SU-DHL-6 (cell line): ENCODE measurements at regions not wholly inside any gene's neighbourhood (a gene's known extent, or its start where the extent isn't known, plus 50 kb on each side); places are given as distances from the start of the nearest gene placed in this dataset.

Experiments used
- H2AFZ ChIP-seq: fragments of 200-600 bp; sonication (generic); 2 replicates; pipeline ENCODE4 v1.6.1; 2014; ENCODE audit warnings: low read depth, mild to moderate bottlenecking, moderate library complexity, mixed read lengths, antibody characterized with exemption, low read length; ENCODE audit not compliant: severe bottlenecking
- H3F3A ChIP-seq: fragments of 200-600 bp; shearing (Covaris generic); 2 replicates; pipeline ENCODE4 v1.6.0; 2016; ENCODE audit warnings: antibody characterized with exemption, mild to moderate bottlenecking; ENCODE audit not compliant: insufficient read depth
- H3K27ac ChIP-seq: fragments of 200-600 bp; sonication (generic); 2 replicates; pipeline ENCODE4 v1.5.1; 2016; ENCODE audit warnings: low read depth, mild to moderate bottlenecking, low read length, moderate library complexity, mixed read lengths
- H3K27me3 ChIP-seq: fragments of 200-600 bp; sonication (generic), shearing (Covaris generic); 2 replicates; pipeline ENCODE4 v1.6.0; 2014; ENCODE audit warnings: mild to moderate bottlenecking, low read length
- H3K36me3 ChIP-seq: fragments of 200-600 bp; sonication (generic); 2 replicates; pipeline ENCODE4 v1.6.1; 2014; ENCODE audit warnings: mild to moderate bottlenecking, low read length, mixed read lengths
- H3K4me2 ChIP-seq: fragments of 300-600, 200-600 bp; shearing (Covaris generic), sonication (generic); 2 replicates; pipeline ENCODE4 v1.6.0; 2014; ENCODE audit warnings: low read length, low read depth, mild to moderate bottlenecking; ENCODE audit not compliant: poor library complexity, severe bottlenecking
- H3K4me3 ChIP-seq: fragments of 200-600 bp; sonication (generic); 2 replicates; pipeline ENCODE4 v1.5.1; 2014; ENCODE audit warnings: antibody characterized with exemption, low read length, mild to moderate bottlenecking, mixed read lengths; ENCODE audit not compliant: insufficient read depth, poor library complexity, severe bottlenecking
- H3K79me2 ChIP-seq: fragments of 200-600 bp; sonication (generic); 2 replicates; pipeline ENCODE4 v1.6.1; 2014; ENCODE audit warnings: mild to moderate bottlenecking, low read length, moderate library complexity; ENCODE audit not compliant: insufficient read depth
- H3K9ac ChIP-seq: fragments of 200-600 bp; sonication (generic); 2 replicates; pipeline ENCODE4 v1.7.0; 2014; ENCODE audit warnings: mild to moderate bottlenecking, low read length
- H3K9me2 ChIP-seq: fragments of 200-600 bp; sonication (generic); replicated peaks from 2 replicates; pipeline ENCODE4 v1.6.1; 2014; ENCODE audit warnings: low read length; ENCODE audit not compliant: insufficient read depth
- H3K9me3 ChIP-seq: fragments of 200-600 bp; sonication (generic); 2 replicates; pipeline ENCODE4 v1.6.1; 2014; ENCODE audit warnings: low read length, mixed read lengths; ENCODE audit not compliant: insufficient read depth
- H4K20me1 ChIP-seq: fragments of 200-600 bp; sonication (generic); 2 replicates; pipeline ENCODE4 v1.6.1; 2014; ENCODE audit warnings: low read depth, mild to moderate bottlenecking, antibody characterized with exemption, low read length, moderate library complexity, mixed read lengths
- CTCF ChIP-seq: fragments of 200-600 bp; sonication (generic); IDR thresholded peaks from one replicate; pipeline ENCODE4 v1.5.1; 2017; ENCODE audit warnings: antibody characterized with exemption, mild to moderate bottlenecking, low read length, moderate library complexity; ENCODE audit not compliant: insufficient read depth, poor library complexity, severe bottlenecking
- EZH2phosphoT487 ChIP-seq: fragments of 200-600 bp; sonication (generic), shearing (Covaris generic); conservative IDR thresholded peaks from 2 replicates; pipeline ENCODE4 v1.6.1; 2018; ENCODE audit warnings: mild to moderate bottlenecking, antibody characterized with exemption, low read length, moderate library complexity, mixed read lengths

- Histone ChIP-seq H3K36me3 (no peaks in the 10 kb centered on the region), H2AFZ (no peak overlapping the region), H3K9ac (no peak overlapping the region), H3K27me3 (no peaks in the 10 kb centered on the region), H3K27ac (no peak overlapping the region), H4K20me1 (no peaks in the 10 kb centered on the region), H3F3A (no peaks in the 10 kb centered on the region), H3K9me3 (no peaks in the 10 kb centered on the region), H3K9me2 (no peaks in the 10 kb centered on the region), H3K4me3 (no peak overlapping the region), H3K4me2 (no peak overlapping the region), H3K79me2 (no peaks in the 10 kb centered on the region)
- TF ChIP-seq CTCF: no peak
- no peak for TF ChIP-seq EZH2phosphoT487
Observed at GRCh38 chr5:30663536-30663935, 530.0 kb upstream of the CDH6 start.

- Histone ChIP-seq H3K27me3 (no peaks in the 10 kb centered on the region), H2AFZ (no peak overlapping the region), H3K79me2 (no peaks in the 10 kb centered on the region), H3K9me2 (no peaks in the 10 kb centered on the region), H3K36me3 (no peaks in the 10 kb centered on the region), H3K4me2 (no peak overlapping the region), H3K9ac (no peak overlapping the region), H3K27ac (no peak overlapping the region), H3F3A (no peaks in the 10 kb centered on the region), H4K20me1 (no peaks in the 10 kb centered on the region), H3K9me3 (no peaks in the 10 kb centered on the region), H3K4me3 (no peak overlapping the region)
- TF ChIP-seq CTCF (no peak), EZH2phosphoT487 (no peak)
Observed at GRCh38 chr5:30662373-30662772, 531.1 kb upstream of the CDH6 start.

GRCh38 chr5:30661730-30662129, 531.8 kb upstream of the CDH6 start:
- no peaks in the 10 kb centered on the region for H4K20me1 ChIP-seq
- no peak overlapping the region for H3K4me3 ChIP-seq
- no peak overlapping the region for H2AFZ ChIP-seq
- H3K79me2 ChIP-seq: no peaks in the 10 kb centered on the region
- no peaks in the 10 kb centered on the region for H3K36me3 ChIP-seq
- H3K9me3 ChIP-seq: no peaks in the 10 kb centered on the region
- H3K4me2 ChIP-seq: no peak overlapping the region
- TF ChIP-seq EZH2phosphoT487: no peak
- no peak for TF ChIP-seq CTCF
- H3K27me3 ChIP-seq: no peaks in the 10 kb centered on the region
- H3K9ac ChIP-seq: no peak overlapping the region
- no peaks in the 10 kb centered on the region for H3F3A ChIP-seq
- H3K27ac ChIP-seq: no peak overlapping the region
- no peaks in the 10 kb centered on the region for H3K9me2 ChIP-seq

- Histone ChIP-seq H3K9me3 (no peaks in the 10 kb centered on the region), H3K27me3 (no peaks in the 10 kb centered on the region), H3K79me2 (no peaks in the 10 kb centered on the region), H3K36me3 (no peaks in the 10 kb centered on the region), H2AFZ (no peak overlapping the region), H3K4me2 (no peak overlapping the region), H3F3A (no peaks in the 10 kb centered on the region), H4K20me1 (no peaks in the 10 kb centered on the region), H3K9ac (no peak overlapping the region), H3K4me3 (no peak overlapping the region), H3K9me2 (no peaks in the 10 kb centered on the region), H3K27ac (no peak overlapping the region)
- TF ChIP-seq EZH2phosphoT487: no peak
- TF ChIP-seq CTCF: no peak
Observed at GRCh38 chr5:30659417-30659816, 534.1 kb upstream of the CDH6 start.
